ENCODE measurements at regions not wholly inside any gene's neighbourhood (a gene's known extent, or its start where the extent isn't known, plus 50 kb on each side); places are given as distances from the start of the nearest gene placed in this dataset.

GRCh38 chr2:226431288-226431948 lies 368.2 kb downstream of the IRS1 start:
- no peak for DNase-seq (ENCODE audit: low spot score)

- no peak for DNase-seq (ENCODE audit: low spot score)
Observed at GRCh38 chr2:226429476-226429875, 370.1 kb downstream of the IRS1 start.

- no peak for DNase-seq (ENCODE audit: low spot score)
Observed at GRCh38 chr2:226427538-226428307, 371.9 kb downstream of the IRS1 start.

- DNase-seq (ENCODE audit: low spot score): no peak
Observed at GRCh38 chr2:226426292-226426736, 373.3 kb downstream of the IRS1 start.

- DNase-seq (ENCODE audit: low spot score): no peak
Observed at GRCh38 chr2:226424971-226425370, 374.6 kb downstream of the IRS1 start.

GRCh38 chr2:226423498-226423960 lies 376.1 kb downstream of the IRS1 start:
- DNase-seq (ENCODE audit: low spot score): no peak

GRCh38 chr2:226420646-226421045 lies 379.0 kb downstream of the IRS1 start:
- no peak for DNase-seq (ENCODE audit: low spot score)

GRCh38 chr2:226418521-226418920 lies 381.1 kb downstream of the IRS1 start:
- DNase-seq (ENCODE audit: low spot score): no peak

- no peak for DNase-seq (ENCODE audit: low spot score)
Observed at GRCh38 chr2:226414335-226414734, 385.3 kb downstream of the IRS1 start.

GRCh38 chr2:226413498-226414130 lies 386.0 kb downstream of the IRS1 start:
- no peak for DNase-seq (ENCODE audit: low spot score)

- no peak for DNase-seq (ENCODE audit: low spot score)
Observed at GRCh38 chr2:226411727-226412360, 387.8 kb downstream of the IRS1 start.

GRCh38 chr2:226411205-226411604 lies 388.4 kb downstream of the IRS1 start:
- no peak for DNase-seq (ENCODE audit: low spot score)

GRCh38 chr2:226410247-226410835 lies 389.3 kb downstream of the IRS1 start:
- DNase-seq (ENCODE audit: low spot score): no peak

GRCh38 chr2:226409134-226409533 lies 390.5 kb downstream of the IRS1 start:
- DNase-seq (ENCODE audit: low spot score): no peak

GRCh38 chr2:226408141-226408540 lies 391.5 kb downstream of the IRS1 start:
- DNase-seq (ENCODE audit: low spot score): no peak

GRCh38 chr2:226407135-226407534 lies 392.5 kb downstream of the IRS1 start:
- no peak for DNase-seq (ENCODE audit: low spot score)

GRCh38 chr2:226405465-226405864 lies 394.2 kb downstream of the IRS1 start:
- no peak for DNase-seq (ENCODE audit: low spot score)

GRCh38 chr2:226403369-226403768 lies 396.3 kb downstream of the IRS1 start:
- DNase-seq (ENCODE audit: low spot score): no peak

GRCh38 chr2:226399006-226399405 lies 400.6 kb downstream of the IRS1 start:
- DNase-seq (ENCODE audit: low spot score): no peak

GRCh38 chr2:226398580-226398979 lies 401.0 kb downstream of the IRS1 start:
- DNase-seq (ENCODE audit: low spot score): no peak

GRCh38 chr2:226396541-226396940 lies 403.1 kb downstream of the IRS1 start:
- no peak for DNase-seq (ENCODE audit: low spot score)

- DNase-seq (ENCODE audit: low spot score): no peak
Observed at GRCh38 chr2:226387499-226387942, 412.1 kb downstream of the IRS1 start.

Measured in hematopoietic multipotent progenitor cell treated with erythropoietin and hydrocortisone succinate and interleukin-3 and kit ligand, for 15 days (in vitro differentiated cells).